Esophagus squamous epithelium (tissue), 4 donors: ENCODE measurements at regions not wholly inside any gene's neighbourhood (a gene's known extent, or its start where the extent isn't known, plus 50 kb on each side); places are given as distances from the start of the nearest gene placed in this dataset.

ENCODE experiments used
- CTCF ChIP-seq, 6 experiments: fragments of 450-650 bp in 4 of 6; fragments of 200-600 bp in 2 of 6; sonication (generic) in 2 of 6; IDR thresholded peaks; one replicate each; pipeline ENCODE4 v1.5.1; 2016 to 2019; ENCODE audit warnings: antibody characterized with exemption in 6 of 6, mild to moderate bottlenecking in 4 of 6, moderate library complexity in 4 of 6
- POLR2A ChIP-seq, 4 donors: fragments of 450-650 bp; IDR thresholded peaks; one replicate each; pipeline ENCODE4 v1.6.1; 2017; ENCODE audit warnings: antibody characterized with exemption in 4 of 4, mild to moderate bottlenecking in 4 of 4, moderate library complexity in 3 of 4

GRCh38 chr7:112580717-112581435, 100.1 kb downstream of the LSMEM1 start:
- TF ChIP-seq CTCF (IDR thresholded peaks at IDR 0.05) (no peak), POLR2A (IDR thresholded peaks at IDR 0.05) (no peak)
